ENCODE measurements at regions not wholly inside any gene's neighbourhood (a gene's known extent, or its start where the extent isn't known, plus 50 kb on each side); places are given as distances from the start of the nearest gene placed in this dataset.
A peak's percentile ranks its signal among the peaks of the same experiment; 100 is the strongest.

GRCh38 chr4:185894481-185894880 is 82.5 kb upstream of the SORBS2 start:
- no peak for DNase-seq

GRCh38 chr4:185895351-185895750 is 83.4 kb upstream of the SORBS2 start:
- DNase-seq = no peak

GRCh38 chr4:185895866-185896265 is 83.9 kb upstream of the SORBS2 start:
- no peak for DNase-seq

DNA sequence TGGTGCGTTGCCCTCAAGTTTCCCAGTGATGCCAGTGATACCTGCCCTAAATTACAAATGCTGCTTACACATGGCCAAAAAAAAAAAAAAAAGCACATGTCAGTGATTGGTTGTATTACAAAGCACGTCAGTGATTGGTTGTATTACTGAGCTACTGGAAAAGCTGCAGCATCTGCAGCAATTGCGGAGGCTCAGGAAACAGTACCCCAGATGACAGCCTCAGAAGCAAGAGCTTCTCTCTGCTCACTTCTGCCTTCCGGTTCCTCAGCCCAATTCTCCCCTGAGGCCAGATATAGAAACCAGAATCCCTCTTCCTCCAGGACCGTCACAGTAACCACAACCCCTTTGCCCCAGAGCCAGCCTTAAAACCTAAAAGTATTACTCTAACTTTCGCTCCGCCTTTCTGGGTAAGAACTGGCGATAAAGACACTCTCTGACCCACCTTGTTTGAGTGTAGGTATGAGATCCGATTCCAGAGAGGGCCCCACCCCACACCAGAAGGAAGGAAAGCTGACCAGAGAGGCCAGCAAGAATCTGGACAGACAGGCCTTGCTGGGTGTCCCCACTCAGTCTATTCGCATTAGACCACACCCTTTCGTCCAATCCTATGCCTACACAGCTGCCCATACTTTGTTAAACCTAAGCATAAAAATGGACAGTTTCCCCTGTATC is 85.0 kb upstream of the SORBS2 start:
- no peak for DNase-seq

- no peak for DNase-seq
Observed at GRCh38 chr4:185898413-185898812, 86.4 kb upstream of the SORBS2 start.

DNA sequence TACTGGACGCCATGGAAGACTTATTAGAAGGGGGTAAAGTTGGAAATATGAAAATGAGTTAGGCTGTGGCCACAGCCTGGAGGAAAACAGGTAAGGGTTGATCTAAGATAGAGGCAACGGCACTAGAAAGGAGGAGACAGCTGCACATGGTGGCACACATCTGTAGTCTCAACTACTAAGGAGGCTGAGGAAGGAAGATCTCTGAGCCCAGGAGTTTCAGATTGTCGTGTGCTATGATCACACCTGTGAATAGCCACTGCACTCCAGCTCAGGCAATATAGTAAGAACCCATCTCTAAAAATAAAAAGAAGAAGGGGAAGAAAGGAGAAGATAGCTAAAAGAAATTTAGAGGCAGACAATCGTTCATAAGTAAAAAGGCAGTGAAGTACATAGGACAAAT is 87.8 kb upstream of the SORBS2 start:
- DNase-seq = no peak

GRCh38 chr4:185902654-185903053 is 90.7 kb upstream of the SORBS2 start:
- DNase-seq = no peak

DNA sequence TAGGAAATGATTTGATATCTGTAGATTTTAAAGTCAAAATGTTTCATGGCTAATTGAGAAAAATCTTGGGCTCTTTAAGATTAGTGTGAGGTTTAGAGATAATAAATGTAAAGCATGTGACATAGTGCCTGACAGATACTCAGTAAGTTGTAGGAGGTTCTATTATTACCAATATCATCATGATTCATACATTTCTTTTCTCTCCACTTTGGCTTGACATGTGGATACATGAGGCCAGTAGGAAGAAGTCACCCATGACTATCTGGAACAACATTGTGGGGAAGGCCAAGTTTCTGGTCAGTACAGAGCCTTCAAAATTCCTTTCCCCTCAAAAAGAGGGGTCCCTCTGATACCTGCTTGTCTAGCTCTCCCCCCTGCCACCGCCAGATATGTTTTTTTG is 91.2 kb upstream of the SORBS2 start:
- DNase-seq = no peak

GRCh38 chr4:185904381-185904780 is 92.4 kb upstream of the SORBS2 start:
- DNase-seq = no peak

DNA sequence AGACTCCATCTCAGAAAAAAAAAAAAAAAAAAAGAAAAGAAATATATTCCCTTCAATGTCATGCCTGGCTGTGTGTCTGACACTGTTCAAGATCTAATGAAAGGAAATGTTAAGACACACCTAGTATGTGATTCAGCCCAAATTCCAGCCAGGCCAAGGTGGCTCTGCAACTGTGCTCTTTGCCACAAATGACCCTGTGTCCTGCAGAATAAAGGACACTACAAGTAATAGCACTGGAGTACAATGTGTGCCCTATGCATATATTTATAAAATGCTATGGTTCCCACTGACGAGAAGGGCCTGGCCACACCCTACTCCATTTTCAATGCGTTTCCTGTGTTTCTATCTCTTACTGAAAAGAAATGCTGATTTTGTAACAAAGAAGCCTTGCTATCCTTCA is 98.0 kb upstream of the SORBS2 start:
- DNase-seq = no peak

DNA sequence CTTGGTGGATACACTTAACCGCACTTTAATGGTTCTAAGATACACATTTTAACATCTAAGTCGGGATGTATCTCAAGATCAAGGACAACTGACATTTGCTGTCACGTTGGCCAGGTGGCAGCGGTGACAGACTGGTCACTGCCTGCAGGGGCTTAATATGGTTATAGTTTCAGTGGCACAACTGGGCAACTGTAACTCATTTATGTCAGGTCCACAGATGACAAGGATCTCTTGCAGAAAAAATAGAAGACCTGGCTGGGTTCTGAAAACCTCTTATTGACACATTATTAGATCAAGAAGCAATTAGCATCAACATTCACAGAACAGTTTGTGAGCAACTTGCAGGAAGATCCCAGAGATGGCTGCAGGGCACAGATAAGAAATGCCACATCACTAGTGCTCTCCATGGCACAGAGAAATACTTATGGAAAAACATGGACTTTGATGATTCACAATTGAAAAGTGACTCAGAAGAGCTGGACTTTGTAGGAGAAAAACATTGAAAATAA is 99.6 kb upstream of the SORBS2 start:
- DNase-seq = peak; percentile 20

DNA sequence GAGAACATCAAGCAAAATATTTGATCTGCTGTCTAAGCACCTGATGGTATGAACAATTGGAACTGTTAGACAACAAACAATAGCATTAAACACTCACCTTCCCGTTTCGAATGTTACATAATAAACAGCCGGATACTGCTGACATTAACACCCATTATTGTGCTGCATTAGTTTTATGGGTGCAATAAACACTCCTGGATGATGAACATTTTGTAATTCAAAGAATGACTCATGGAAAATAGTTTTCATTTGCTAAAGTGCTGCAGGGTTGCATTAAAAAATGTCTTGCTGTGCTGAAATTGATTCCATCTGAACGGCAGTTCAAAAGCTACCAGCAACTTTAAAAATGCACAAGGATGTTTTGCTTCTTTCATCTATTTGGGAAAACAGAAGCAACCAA is 100.8 kb upstream of the SORBS2 start:
- DNase-seq = peak; percentile 10

DNA sequence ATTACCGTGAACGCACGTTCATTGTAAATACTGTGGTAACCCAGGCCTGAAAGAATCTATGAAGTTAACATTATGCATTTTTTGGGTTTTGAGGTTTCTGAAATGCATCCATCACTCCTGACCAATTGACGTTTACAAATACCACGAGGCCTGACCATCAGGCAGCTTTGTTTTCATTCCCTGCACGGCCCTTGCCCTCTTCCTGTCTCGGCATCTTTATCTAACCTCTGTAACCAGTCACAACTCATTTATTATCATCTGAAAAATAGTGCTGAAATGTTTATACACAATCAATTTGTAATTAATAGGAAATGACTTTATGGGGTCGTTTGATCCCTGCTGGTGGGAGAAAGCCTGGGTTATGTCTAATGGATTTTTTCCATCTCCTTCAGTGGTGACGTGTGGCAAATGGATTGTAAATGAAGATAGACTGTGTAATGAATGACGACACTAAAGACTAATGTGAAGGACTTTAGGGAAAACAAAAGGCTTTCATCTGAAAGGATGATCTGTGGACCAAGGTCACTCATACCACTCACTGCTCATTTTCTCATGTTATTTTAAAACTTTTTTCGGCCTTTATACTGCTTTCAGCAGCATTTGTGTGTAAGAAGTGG is 102.7 kb upstream of the SORBS2 start:
- peak; percentile 28 for DNase-seq

GRCh38 chr4:185915271-185915670 is 103.3 kb upstream of the SORBS2 start:
- DNase-seq = no peak

GRCh38 chr4:185915817-185916216 is 103.8 kb upstream of the SORBS2 start:
- DNase-seq = no peak

DNA sequence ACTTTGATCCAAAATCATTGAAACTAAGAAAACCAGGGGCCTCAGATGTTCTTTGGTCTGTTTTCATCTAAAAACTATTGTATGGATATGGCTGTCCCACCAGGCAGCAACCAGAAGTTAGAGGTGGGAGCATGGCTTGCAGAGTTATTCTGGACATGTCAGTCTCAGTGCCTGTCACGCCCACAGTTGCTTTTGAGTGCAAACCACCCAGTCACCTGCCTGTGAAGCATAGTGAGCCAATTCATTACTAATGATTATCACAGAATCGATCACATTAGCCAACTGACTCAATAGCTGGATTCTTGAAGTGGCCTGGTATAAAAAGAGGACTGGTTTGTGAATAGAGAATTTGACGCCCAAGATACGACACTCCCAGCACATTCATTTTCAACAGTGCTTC is 104.2 kb upstream of the SORBS2 start:
- DNase-seq = no peak

DNA sequence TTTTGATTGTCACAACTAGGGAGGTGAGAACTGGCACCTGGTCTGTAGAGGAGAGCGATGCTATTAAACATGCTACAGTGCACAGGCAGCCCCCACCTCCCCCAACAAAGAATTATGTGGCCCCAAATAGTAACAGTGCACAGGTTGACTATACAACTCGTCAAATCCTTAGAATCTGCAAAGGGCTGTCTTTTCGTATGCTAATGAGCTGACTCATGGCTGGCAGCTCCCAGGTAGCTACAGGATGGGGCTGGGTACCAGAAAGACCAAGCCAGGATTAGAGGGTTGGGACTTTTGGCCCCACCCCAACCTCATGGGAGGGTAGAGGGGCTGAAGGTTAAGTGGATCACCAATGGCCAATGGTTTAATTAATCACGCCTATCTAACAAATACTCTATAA is 104.7 kb upstream of the SORBS2 start:
- no peak for DNase-seq

- no peak for DNase-seq
Observed at GRCh38 chr4:185919107-185919506, 107.1 kb upstream of the SORBS2 start.

GRCh38 chr4:185920171-185920570 is 108.2 kb upstream of the SORBS2 start:
- no peak for DNase-seq

- no peak for DNase-seq
Observed at GRCh38 chr4:185920691-185921260, 108.8 kb upstream of the SORBS2 start.

DNA sequence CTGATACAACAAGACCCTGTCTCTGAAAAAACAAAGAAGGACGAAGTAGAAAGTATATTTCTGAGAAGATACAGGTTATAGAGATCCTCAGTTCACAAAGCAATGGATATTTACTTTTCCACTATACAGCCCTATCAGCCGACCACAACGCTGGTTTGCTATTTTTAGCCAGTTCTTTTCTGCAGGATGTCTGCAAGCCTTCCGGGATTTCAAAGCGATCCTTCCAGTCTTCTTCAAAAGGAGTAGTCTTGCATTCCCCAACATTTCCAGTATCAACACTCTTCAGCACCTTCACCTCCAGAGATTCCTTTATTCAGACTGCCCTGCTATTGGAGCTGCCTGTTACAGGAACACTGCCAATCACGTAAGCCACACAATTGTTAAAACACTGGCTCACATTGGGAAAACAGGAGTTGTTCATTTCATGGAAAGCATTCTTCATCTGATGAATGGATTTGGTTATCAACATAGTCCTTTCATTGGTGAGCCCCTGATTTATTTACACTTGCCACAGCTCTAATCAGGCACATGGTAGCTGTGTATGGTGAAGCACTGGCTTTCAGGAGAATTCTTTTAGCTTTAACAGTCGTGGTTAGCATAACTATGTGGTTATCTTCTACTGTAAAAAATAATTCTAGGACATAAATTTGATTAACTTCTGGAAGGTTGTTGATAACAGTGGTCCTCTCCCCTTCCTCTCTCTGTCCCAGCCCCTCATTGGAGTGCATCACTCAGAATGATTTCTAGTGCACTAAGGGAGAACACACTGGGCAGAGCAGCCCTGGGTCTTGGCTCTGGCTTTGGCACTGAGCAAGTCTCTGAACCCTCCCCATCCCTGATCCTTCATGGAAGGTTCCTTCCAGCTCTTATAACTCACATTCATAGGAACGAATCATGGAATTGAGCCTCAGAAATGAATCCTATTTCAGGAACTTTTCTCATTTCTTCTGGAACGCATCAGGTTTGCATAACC is 109.9 kb upstream of the SORBS2 start:
- DNase-seq = no peak

GRCh38 chr4:185924458-185925044 is 112.6 kb upstream of the SORBS2 start:
- DNase-seq = no peak

GRCh38 chr4:185925910-185926360 is 113.9 kb upstream of the SORBS2 start:
- no peak for DNase-seq

Measured in EL (cell line).